Suprapubic skin (tissue), 4 donors: ENCODE measurements at regions not wholly inside any gene's neighbourhood (a gene's known extent, or its start where the extent isn't known, plus 50 kb on each side); places are given as distances from the start of the nearest gene placed in this dataset.

Source experiments
- CTCF ChIP-seq, 2 donors: fragments of 200-600 bp in 1 of 2; fragments of 450-650 bp in 1 of 2; sonication (generic) in 1 of 2; IDR thresholded peaks; one replicate each; pipeline ENCODE4 v1.5.1; 2016 to 2019; ENCODE audit warnings: antibody characterized with exemption in 2 of 2, mild to moderate bottlenecking in 1 of 2, moderate library complexity in 1 of 2
- POLR2A ChIP-seq, 2 donors: fragments of 450-650 bp; IDR thresholded peaks; one replicate each; pipeline ENCODE4 v1.6.1; 2017; ENCODE audit warnings: antibody characterized with exemption in 2 of 2, mild to moderate bottlenecking in 2 of 2, moderate library complexity in 2 of 2
- POLR2AphosphoS5 ChIP-seq, 3 donors: sonication (generic); formaldehyde crosslinking; IDR thresholded peaks; one replicate each; pipeline ENCODE4 v1.6.1; 2017; ENCODE audit warnings: antibody characterized with exemption in 3 of 3

GRCh38 chr22:44365832-44366231, 53.1 kb upstream of the SHISAL1 start:
- TF ChIP-seq CTCF (IDR thresholded peaks at IDR 0.05) (no peak), POLR2A (IDR thresholded peaks at IDR 0.05) (no peak), POLR2AphosphoS5 (IDR thresholded peaks at IDR 0.05) (no peak)
